B cell (primary cell): ENCODE measurements at regions not wholly inside any gene's neighbourhood (a gene's known extent, or its start where the extent isn't known, plus 50 kb on each side); places are given as distances from the start of the nearest gene placed in this dataset.

Experiments used
- EZH2 ChIP-seq: IDR thresholded peaks from 2 replicates; pipeline ENCODE4 v1.6.1; 2012; ENCODE audit warnings: borderline replicate concordance, low read depth, mild to moderate bottlenecking, moderate library complexity, low read length; ENCODE audit not compliant: insufficient read depth, poor library complexity, severe bottlenecking
- TF ChIP-seq, protein P1 (sequence below): fragments of 200-600 bp; IDR thresholded peaks from one replicate; pipeline ENCODE4 v1.8.0; 2022; ENCODE audit warnings: antibody characterized with exemption, mild to moderate bottlenecking

DNA sequence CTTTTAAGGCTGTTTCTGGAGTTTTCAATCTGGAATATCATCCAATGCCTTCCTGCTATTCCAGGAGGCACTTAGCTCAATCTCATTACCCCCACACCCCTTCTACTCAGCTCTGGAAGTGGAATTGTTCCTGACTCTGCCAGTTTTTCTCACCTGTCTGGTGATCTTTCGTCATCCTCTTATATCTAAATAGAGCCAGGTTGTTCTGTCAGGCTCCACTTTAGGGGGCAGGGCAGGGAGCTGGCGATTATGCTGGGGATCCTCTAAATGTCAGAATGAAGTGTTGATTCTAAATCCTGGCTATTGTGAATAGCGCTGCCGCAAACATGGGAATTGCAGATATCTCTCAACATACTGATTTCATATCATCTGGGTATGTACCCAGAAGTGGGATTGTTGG lies 63.6 kb upstream of the ETV3 start:
- TF ChIP-seq, protein P1, sequence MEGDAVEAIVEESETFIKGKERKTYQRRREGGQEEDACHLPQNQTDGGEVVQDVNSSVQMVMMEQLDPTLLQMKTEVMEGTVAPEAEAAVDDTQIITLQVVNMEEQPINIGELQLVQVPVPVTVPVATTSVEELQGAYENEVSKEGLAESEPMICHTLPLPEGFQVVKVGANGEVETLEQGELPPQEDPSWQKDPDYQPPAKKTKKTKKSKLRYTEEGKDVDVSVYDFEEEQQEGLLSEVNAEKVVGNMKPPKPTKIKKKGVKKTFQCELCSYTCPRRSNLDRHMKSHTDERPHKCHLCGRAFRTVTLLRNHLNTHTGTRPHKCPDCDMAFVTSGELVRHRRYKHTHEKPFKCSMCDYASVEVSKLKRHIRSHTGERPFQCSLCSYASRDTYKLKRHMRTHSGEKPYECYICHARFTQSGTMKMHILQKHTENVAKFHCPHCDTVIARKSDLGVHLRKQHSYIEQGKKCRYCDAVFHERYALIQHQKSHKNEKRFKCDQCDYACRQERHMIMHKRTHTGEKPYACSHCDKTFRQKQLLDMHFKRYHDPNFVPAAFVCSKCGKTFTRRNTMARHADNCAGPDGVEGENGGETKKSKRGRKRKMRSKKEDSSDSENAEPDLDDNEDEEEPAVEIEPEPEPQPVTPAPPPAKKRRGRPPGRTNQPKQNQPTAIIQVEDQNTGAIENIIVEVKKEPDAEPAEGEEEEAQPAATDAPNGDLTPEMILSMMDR: no peak
- TF ChIP-seq EZH2: no peak
